SHP77 (cell line): ENCODE measurements at regions not wholly inside any gene's neighbourhood (a gene's known extent, or its start where the extent isn't known, plus 50 kb on each side); places are given as distances from the start of the nearest gene placed in this dataset.
"Not testable (repeated sequence)": the region's sequence is repeated elsewhere in the genome, so short reads cannot be mapped to it uniquely, and the experiment has no call there.

Experiments
- DNase-seq, 2 experiments: peaks; one replicate each; lab custom pipeline; 2025; lab: John Stamatoyannopoulos, UW

GRCh38 chr2:16186661-16187481, 246.5 kb downstream of the MYCN start:
- no peak for DNase-seq

- no peak for DNase-seq
Observed at GRCh38 chr2:16185801-16186272, 245.5 kb downstream of the MYCN start.

DNA sequence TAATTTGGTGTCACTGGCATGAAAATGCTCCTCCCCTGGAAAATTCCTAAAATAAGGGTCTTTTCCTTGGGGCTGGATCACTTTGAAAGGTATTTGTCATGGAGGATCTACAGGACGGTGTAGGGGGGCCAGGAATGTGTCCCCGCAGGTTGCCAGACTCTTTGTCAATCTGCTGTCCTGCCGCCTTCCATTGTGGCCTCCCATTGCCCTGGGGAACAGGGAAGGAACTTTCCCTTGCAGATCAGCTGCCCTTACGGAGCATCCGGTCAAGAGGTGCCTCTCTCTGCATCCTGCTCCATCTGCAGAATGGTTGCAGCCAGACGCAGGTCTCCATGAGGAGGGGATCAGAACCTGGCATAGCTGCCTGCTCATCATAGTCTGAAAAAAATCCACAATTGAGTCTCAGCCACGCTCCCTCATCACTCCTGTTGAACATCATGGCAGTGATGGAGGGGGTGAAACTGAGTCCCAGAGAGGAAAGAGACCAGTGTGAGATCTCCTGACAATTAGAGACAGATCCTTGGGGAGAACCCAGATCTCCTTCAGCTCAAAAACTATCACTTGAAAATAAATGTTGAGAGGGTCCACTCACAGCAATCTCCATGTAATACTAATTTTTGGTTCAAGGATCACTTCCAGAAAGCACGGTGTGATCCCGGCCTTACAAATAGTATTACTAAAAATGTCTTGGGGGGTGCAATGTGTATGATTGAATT, 244.8 kb downstream of the MYCN start:
- no peak for DNase-seq

- DNase-seq, result no peak
Observed at GRCh38 chr2:16184341-16184890, 244.1 kb downstream of the MYCN start.

GRCh38 chr2:16183345-16183744, 243.0 kb downstream of the MYCN start:
- no peak for DNase-seq

DNA sequence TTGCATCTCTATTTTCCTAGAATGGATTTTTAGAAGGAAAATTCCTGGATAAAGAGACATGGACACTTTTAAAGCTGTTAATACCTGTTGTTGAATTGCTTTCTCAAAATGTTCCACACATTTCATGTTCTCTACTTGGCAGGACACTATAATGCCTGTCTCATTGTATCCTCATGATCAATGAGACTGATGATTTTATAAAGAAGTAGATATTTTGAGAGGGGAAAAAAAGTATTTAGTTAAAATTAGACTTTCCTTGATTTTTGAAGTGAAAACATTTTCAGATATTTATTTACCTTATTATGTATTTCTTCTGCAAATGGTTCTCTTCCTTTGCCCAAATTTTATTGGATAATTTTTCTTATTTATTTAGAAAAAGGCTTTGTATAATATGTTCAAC, 242.5 kb downstream of the MYCN start:
- no peak for DNase-seq

- DNase-seq, result not testable (repeated sequence)
Observed at GRCh38 chr2:16182311-16182815, 242.0 kb downstream of the MYCN start.

- DNase-seq, result no peak
Observed at GRCh38 chr2:16181741-16182090, 241.4 kb downstream of the MYCN start.

DNA sequence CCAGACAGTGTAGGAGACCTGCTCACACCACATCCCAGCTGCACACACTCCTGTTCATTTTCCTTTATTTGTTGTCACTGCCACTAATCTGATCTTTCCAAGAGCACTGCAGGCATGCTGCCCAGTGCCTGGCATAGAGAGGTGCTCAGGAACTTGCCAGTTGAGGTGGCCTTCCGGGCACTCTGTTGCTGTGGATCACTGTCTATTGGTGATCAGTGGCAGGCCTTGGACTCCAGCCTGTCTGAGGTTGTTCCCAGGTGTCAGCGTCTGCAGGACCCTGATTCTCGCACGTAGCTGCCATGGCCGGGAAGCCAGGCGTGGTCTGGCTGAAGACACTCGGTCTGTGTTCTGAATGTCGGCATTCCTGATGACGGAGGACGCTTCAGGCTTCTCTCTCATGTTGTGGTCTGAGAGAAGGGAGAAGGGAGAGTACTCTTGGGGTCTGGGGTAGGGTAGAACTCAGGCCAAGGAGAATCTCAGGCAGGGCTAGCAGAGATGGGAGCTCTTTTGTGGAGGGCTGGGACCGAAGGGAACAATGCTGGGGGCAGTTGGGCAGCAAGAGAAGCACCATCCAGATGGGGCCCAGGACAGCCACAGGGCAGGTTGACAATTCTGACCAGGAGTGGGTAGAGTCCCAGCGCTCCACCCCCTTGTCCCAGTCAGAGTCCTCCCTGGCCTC, 240.9 kb downstream of the MYCN start:
- no peak for DNase-seq

- no peak for DNase-seq
Observed at GRCh38 chr2:16180631-16181030, 240.3 kb downstream of the MYCN start.

GRCh38 chr2:16179701-16180416, 239.5 kb downstream of the MYCN start:
- DNase-seq, result no peak

DNA sequence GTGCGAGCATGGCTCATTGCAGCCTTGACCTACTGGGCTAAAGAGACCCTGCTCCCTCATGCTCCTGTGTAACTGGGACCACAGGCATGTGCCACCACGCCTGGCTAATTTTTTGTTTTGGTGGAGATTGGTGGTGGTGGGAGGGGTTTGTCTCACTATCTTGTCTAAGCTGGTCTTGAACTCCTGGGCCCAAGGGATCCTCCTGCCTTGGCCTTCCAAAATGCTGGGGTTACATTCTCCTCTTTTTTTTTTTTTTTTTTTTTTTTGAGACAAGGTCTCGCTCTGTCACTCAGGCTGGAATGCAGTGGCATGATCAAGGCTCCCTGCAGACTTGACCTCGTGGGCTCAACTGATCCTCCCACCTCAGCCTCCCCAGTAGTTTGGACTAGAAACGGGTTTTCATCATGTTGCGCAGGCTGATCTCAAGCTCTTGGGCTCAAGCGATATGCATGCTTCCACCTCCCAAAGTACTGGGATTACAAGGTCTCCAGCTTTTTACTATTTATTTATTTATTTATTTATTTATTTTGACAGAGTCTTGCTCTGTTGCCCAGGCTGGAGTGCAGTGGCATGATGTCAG, 238.3 kb downstream of the MYCN start:
- no peak for DNase-seq

GRCh38 chr2:16177671-16178180, 237.4 kb downstream of the MYCN start:
- no peak for DNase-seq

- no peak for DNase-seq
Observed at GRCh38 chr2:16176971-16177480, 236.7 kb downstream of the MYCN start.

DNA sequence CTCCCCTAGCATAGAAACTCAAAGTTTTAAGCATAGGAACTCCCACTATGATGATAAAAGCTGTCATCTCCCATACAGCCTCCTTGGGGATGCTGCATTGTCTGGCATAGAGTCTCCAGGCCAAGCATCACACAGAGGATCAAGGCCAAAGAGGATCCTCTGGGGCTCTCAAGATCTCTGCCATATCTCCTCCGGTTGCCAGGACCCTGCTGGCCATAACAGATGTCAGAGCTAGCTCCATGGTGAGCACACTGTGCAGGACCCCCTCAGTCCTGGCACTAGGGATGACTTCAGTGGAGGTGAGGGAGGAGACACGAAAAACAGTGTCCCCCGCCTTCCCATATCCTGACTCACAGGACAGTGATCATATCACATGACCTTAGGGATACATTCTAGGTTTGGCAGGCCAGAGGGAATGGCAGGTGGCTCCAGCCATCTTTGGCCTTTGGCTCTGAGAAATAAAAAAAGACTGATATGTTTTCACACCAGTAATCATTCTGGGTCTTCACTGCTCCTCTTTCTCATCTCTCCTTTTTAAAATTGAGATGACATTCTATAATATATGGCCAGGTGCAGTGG, 235.0 kb downstream of the MYCN start:
- no peak for DNase-seq

GRCh38 chr2:16174693-16175045, 234.3 kb downstream of the MYCN start:
- no peak for DNase-seq

- DNase-seq, result no peak
Observed at GRCh38 chr2:16173893-16174692, 233.7 kb downstream of the MYCN start.

- DNase-seq, result no peak
Observed at GRCh38 chr2:16172324-16173175, 232.2 kb downstream of the MYCN start.

GRCh38 chr2:16171425-16171920, 231.1 kb downstream of the MYCN start:
- DNase-seq, result no peak
